ENCODE measurements at regions not wholly inside any gene's neighbourhood (a gene's known extent, or its start where the extent isn't known, plus 50 kb on each side); places are given as distances from the start of the nearest gene placed in this dataset.
"Not testable (repeated sequence)": the region's sequence is repeated elsewhere in the genome, so short reads cannot be mapped to it uniquely, and the experiment has no call there.

GRCh38 chr1:78292361-78292760 lies 198.4 kb upstream of the PTGFR start:
- H3K27ac ChIP-seq: no peak overlapping the region
- TF ChIP-seq CTCF (conservative IDR thresholded peaks at IDR 0.05; ENCODE audit: low read depth): no peak
- CTCF ChIA-PET: no interaction called here
- POLR2A ChIA-PET (ENCODE audit: low non-redundant PET): no interaction called here
- no peak for DNase-seq (ENCODE audit: low spot score)

- ChIA-PET CTCF (no interaction called here), POLR2A (ENCODE audit: low non-redundant PET) (no interaction called here)
- TF ChIP-seq CTCF (conservative IDR thresholded peaks at IDR 0.05; ENCODE audit: low read depth): no peak
- H3K27ac ChIP-seq: no peak overlapping the region
- DNase-seq (ENCODE audit: low spot score): no peak
Measured at GRCh38 chr1:78297836-78298235, 192.9 kb upstream of the PTGFR start.

GRCh38 chr1:78298349-78298748 lies 192.4 kb upstream of the PTGFR start:
- POLR2A ChIA-PET (ENCODE audit: low non-redundant PET): no interaction called here
- CTCF ChIA-PET: no interaction called here
- H3K27ac ChIP-seq: peak overlapping the region; percentile 54
- no peak for DNase-seq (ENCODE audit: low spot score)
- no peak for TF ChIP-seq CTCF (conservative IDR thresholded peaks at IDR 0.05; ENCODE audit: low read depth)

GRCh38 chr1:78301141-78301540 lies 189.6 kb upstream of the PTGFR start:
- POLR2A ChIA-PET (ENCODE audit: low non-redundant PET): no interaction called here
- no peak overlapping the region for H3K27ac ChIP-seq
- DNase-seq (ENCODE audit: low spot score): no peak
- CTCF ChIA-PET: interaction anchor here (0.7 kb wide), 1 partner anchor 306 kb away, joined by 4 read pairs; no protein-coding TSS in a partner anchor
- TF ChIP-seq CTCF (conservative IDR thresholded peaks at IDR 0.05; ENCODE audit: low read depth): no peak

GRCh38 chr1:78303620-78304019 lies 187.2 kb upstream of the PTGFR start:
- H3K27ac ChIP-seq: no peak overlapping the region
- ChIA-PET CTCF (interaction anchor here (0.7 kb wide), 1 partner anchor 173 kb away, joined by 5 read pairs; no protein-coding TSS in a partner anchor), POLR2A (ENCODE audit: low non-redundant PET) (no interaction called here)
- DNase-seq (ENCODE audit: low spot score): peak; percentile 91
- TF ChIP-seq CTCF (conservative IDR thresholded peaks at IDR 0.05; ENCODE audit: low read depth): no peak

GRCh38 chr1:78304341-78304740 lies 186.4 kb upstream of the PTGFR start:
- ChIA-PET POLR2A (ENCODE audit: low non-redundant PET) (no interaction called here), CTCF (interaction anchor here (0.5 to 0.7 kb wide), 2 partner anchors 173 to 419 kb away, joined by 3 to 5 read pairs; no protein-coding TSS in a partner anchor)
- no peak for DNase-seq (ENCODE audit: low spot score)
- H3K27ac ChIP-seq: no peak overlapping the region
- TF ChIP-seq CTCF (conservative IDR thresholded peaks at IDR 0.05; ENCODE audit: low read depth): no peak

GRCh38 chr1:78304761-78305160 lies 186.0 kb upstream of the PTGFR start:
- ChIA-PET CTCF (interaction anchor here (0.5 kb wide), 1 partner anchor 418 kb away, joined by 3 read pairs; no protein-coding TSS in a partner anchor), POLR2A (ENCODE audit: low non-redundant PET) (no interaction called here)
- DNase-seq (ENCODE audit: low spot score): no peak
- H3K27ac ChIP-seq: no peak overlapping the region
- TF ChIP-seq CTCF (conservative IDR thresholded peaks at IDR 0.05; ENCODE audit: low read depth): no peak

GRCh38 chr1:78310261-78310660 lies 180.5 kb upstream of the PTGFR start:
- POLR2A ChIA-PET (ENCODE audit: low non-redundant PET); CTCF ChIA-PET; DNase-seq (ENCODE audit: low spot score); H3K27ac ChIP-seq: not testable (repeated sequence)
